ENCODE measurements at regions not wholly inside any gene's neighbourhood (a gene's known extent, or its start where the extent isn't known, plus 50 kb on each side); places are given as distances from the start of the nearest gene placed in this dataset.
A peak's percentile ranks its signal among the peaks of the same experiment; 100 is the strongest.
"Not testable (repeated sequence)": the region's sequence is repeated elsewhere in the genome, so short reads cannot be mapped to it uniquely, and the experiment has no call there.

GRCh38 chr16:8032406-8032805, 557.9 kb downstream of the TMEM114 start (continued):
- TF ChIP-seq CTCF (conservative IDR thresholded peaks at IDR 0.05; ENCODE audit: low read depth in 2 of 2) (no peak), CREB1 (CRISPR knock-in tag; IDR thresholded peaks at IDR 0.05; ENCODE audit: low read depth) (no peak), NANOG (IDR thresholded peaks at IDR 0.05; ENCODE audit: borderline replicate concordance) (no peak), EZH2 (IDR thresholded peaks at IDR 0.05; ENCODE audit: low read depth, unreplicated experiment) (no peak), JUNB (IDR thresholded peaks at IDR 0.05; ENCODE audit: unreplicated experiment) (no peak), POLR2AphosphoS5 (IDR thresholded peaks at IDR 0.05; ENCODE audit: low read depth) (no peak), STAT1 (IDR thresholded peaks at IDR 0.05; ENCODE audit: unreplicated experiment) (no peak), EZH2phosphoT487 (IDR thresholded peaks at IDR 0.05; ENCODE audit: unreplicated experiment) (no peak)
- TF ChIP-seq, protein P1, sequence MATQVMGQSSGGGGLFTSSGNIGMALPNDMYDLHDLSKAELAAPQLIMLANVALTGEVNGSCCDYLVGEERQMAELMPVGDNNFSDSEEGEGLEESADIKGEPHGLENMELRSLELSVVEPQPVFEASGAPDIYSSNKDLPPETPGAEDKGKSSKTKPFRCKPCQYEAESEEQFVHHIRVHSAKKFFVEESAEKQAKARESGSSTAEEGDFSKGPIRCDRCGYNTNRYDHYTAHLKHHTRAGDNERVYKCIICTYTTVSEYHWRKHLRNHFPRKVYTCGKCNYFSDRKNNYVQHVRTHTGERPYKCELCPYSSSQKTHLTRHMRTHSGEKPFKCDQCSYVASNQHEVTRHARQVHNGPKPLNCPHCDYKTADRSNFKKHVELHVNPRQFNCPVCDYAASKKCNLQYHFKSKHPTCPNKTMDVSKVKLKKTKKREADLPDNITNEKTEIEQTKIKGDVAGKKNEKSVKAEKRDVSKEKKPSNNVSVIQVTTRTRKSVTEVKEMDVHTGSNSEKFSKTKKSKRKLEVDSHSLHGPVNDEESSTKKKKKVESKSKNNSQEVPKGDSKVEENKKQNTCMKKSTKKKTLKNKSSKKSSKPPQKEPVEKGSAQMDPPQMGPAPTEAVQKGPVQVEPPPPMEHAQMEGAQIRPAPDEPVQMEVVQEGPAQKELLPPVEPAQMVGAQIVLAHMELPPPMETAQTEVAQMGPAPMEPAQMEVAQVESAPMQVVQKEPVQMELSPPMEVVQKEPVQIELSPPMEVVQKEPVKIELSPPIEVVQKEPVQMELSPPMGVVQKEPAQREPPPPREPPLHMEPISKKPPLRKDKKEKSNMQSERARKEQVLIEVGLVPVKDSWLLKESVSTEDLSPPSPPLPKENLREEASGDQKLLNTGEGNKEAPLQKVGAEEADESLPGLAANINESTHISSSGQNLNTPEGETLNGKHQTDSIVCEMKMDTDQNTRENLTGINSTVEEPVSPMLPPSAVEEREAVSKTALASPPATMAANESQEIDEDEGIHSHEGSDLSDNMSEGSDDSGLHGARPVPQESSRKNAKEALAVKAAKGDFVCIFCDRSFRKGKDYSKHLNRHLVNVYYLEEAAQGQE (IDR thresholded peaks at IDR 0.05; ENCODE audit: unreplicated experiment) = no peak

- ATAC-seq; H3K27ac Mint-ChIP-seq; DNase-seq (ENCODE audit: low spot score); H4K20me1 ChIP-seq (replicated peaks; ENCODE audit: insufficient read depth); H3K4me1 ChIP-seq (ENCODE audit: insufficient read depth); H3K36me3 ChIP-seq (ENCODE audit: insufficient read depth); H3K4me1 Mint-ChIP-seq; H3K4me3 Mint-ChIP-seq; H3K9me2 ChIP-seq (ENCODE audit: insufficient read depth); H3K27me3 ChIP-seq (ENCODE audit: insufficient read depth); H3K27ac ChIP-seq (ENCODE audit: low read depth); H3K36me3 Mint-ChIP-seq (ENCODE audit: low read depth); H3K4me2 ChIP-seq; H3K79me2 ChIP-seq (replicated peaks; ENCODE audit: insufficient read depth); H3K27me3 Mint-ChIP-seq (ENCODE audit: insufficient read depth, low read depth, poor library complexity); H2AFZ ChIP-seq; H3F3A ChIP-seq (replicated peaks; ENCODE audit: low read depth); H3K4me3 ChIP-seq: not testable (repeated sequence)
- H3K9me3 Mint-ChIP-seq = peaks cover 27% of the 10 kb centered on the region; the same call in 2 of the 3 replicates
These were observed 560.3 kb downstream of the TMEM114 start for GRCh38 chr16:8030004-8030403.

GRCh38 chr16:8026450-8026849, 563.9 kb downstream of the TMEM114 start:
- H3K4me3 ChIP-seq = no peak overlapping the region
- peaks cover 20% of the 10 kb centered on the region; the same call in 2 of the 3 replicates for H3K9me3 Mint-ChIP-seq
- H3K4me3 Mint-ChIP-seq = no peak overlapping the region
- peaks cover 2% of the 10 kb centered on the region for H3K27me3 Mint-ChIP-seq (ENCODE audit: insufficient read depth, low read depth, poor library complexity)
- DNase-seq (ENCODE audit: low spot score) (peak; percentile 52), ATAC-seq (no peak)
- no peaks in the 10 kb centered on the region for H3F3A ChIP-seq (replicated peaks; ENCODE audit: low read depth)
- H3K4me2 ChIP-seq = no peak overlapping the region
- no peaks in the 10 kb centered on the region for H3K36me3 ChIP-seq (ENCODE audit: insufficient read depth)
- no peak overlapping the region for H3K27ac Mint-ChIP-seq
- H4K20me1 ChIP-seq (replicated peaks; ENCODE audit: insufficient read depth) = no peaks in the 10 kb centered on the region
- no peaks in the 10 kb centered on the region; the same call in 2 of the 3 replicates for H3K36me3 Mint-ChIP-seq (ENCODE audit: low read depth)
- no peaks in the 10 kb centered on the region for H3K27me3 ChIP-seq (ENCODE audit: insufficient read depth)
- H3K9me2 ChIP-seq (ENCODE audit: insufficient read depth) = no peaks in the 10 kb centered on the region
- H2AFZ ChIP-seq = no peak overlapping the region
- H3K27ac ChIP-seq (ENCODE audit: low read depth) = no peak overlapping the region
- no peaks in the 10 kb centered on the region for H3K4me1 ChIP-seq (ENCODE audit: insufficient read depth)
- no peaks in the 10 kb centered on the region for H3K4me1 Mint-ChIP-seq
- H3K79me2 ChIP-seq (replicated peaks; ENCODE audit: insufficient read depth) = no peaks in the 10 kb centered on the region
- no peak for TF ChIP-seq EZH2 (IDR thresholded peaks at IDR 0.05; ENCODE audit: low read depth, unreplicated experiment)
- TF ChIP-seq NANOG (IDR thresholded peaks at IDR 0.05; ENCODE audit: borderline replicate concordance) = no peak
- TF ChIP-seq, protein P1 (IDR thresholded peaks at IDR 0.05; ENCODE audit: unreplicated experiment) = peak; percentile 77
- no peak for TF ChIP-seq CREB1 (CRISPR knock-in tag; IDR thresholded peaks at IDR 0.05; ENCODE audit: low read depth)
- TF ChIP-seq ZNF114 (CRISPR knock-in tag; IDR thresholded peaks at IDR 0.05) = no peak
- TF ChIP-seq JUNB (IDR thresholded peaks at IDR 0.05; ENCODE audit: unreplicated experiment) = no peak
- no peak for TF ChIP-seq STAT1 (IDR thresholded peaks at IDR 0.05; ENCODE audit: unreplicated experiment)

Data from GM23338 (cell line).